ENCODE measurements at regions not wholly inside any gene's neighbourhood (a gene's known extent, or its start where the extent isn't known, plus 50 kb on each side); places are given as distances from the start of the nearest gene placed in this dataset.

- WGBS (ENCODE audit: low lambda C conversion rate) = 68% methylated on average over 9 of the region's 9 CpGs
- H3K9me2 ChIP-seq = no peaks in the 10 kb centered on the region
- TF ChIP-seq RXRA (IDR thresholded peaks at IDR 0.05; ENCODE audit: borderline replicate concordance, low read depth) = no peak
- TF ChIP-seq NFIC (IDR thresholded peaks at IDR 0.05; ENCODE audit: borderline replicate concordance) = no peak
- no peak for TF ChIP-seq FOXM1 (IDR thresholded peaks at IDR 0.05; ENCODE audit: low read depth)
- no peak for TF ChIP-seq TEAD4 (IDR thresholded peaks at IDR 0.05; ENCODE audit: borderline replicate concordance, insufficient read depth)
- no peak for TF ChIP-seq CHD2 (IDR thresholded peaks at IDR 0.05; ENCODE audit: low read length, partially characterized antibody)
- no peak for TF ChIP-seq MEF2A (IDR thresholded peaks at IDR 0.05; ENCODE audit: borderline replicate concordance, low read depth)
- no peak for TF ChIP-seq GATA2 (CRISPR knock-in tag; IDR thresholded peaks at IDR 0.05)
- no peak for TF ChIP-seq TCF12 (IDR thresholded peaks at IDR 0.05)
- no peak for TF ChIP-seq FOSL2 (IDR thresholded peaks at IDR 0.05; ENCODE audit: borderline replicate concordance, low read depth)
- no peak for TF ChIP-seq EP300 (IDR thresholded peaks at IDR 0.05; ENCODE audit: borderline replicate concordance in 1 of 2, low read depth in 1 of 2, low read length in 1 of 2)
- no peak for TF ChIP-seq IRF3 (IDR thresholded peaks at IDR 0.05; ENCODE audit: low read depth, low read length)
- no peak for TF ChIP-seq NRF1 (IDR thresholded peaks at IDR 0.05; ENCODE audit: low read depth, low read length)
- TF ChIP-seq RFX5 (IDR thresholded peaks at IDR 0.05; ENCODE audit: low read length) = no peak
- TF ChIP-seq YY1 (IDR thresholded peaks at IDR 0.05; ENCODE audit: low read depth) = no peak
- no peak for TF ChIP-seq ZBTB33 (IDR thresholded peaks at IDR 0.05; ENCODE audit: borderline replicate concordance, low read depth)
- no peak for TF ChIP-seq FOXJ3 (CRISPR knock-in tag; IDR thresholded peaks at IDR 0.05)
- no peak for TF ChIP-seq CTCF (IDR thresholded peaks at IDR 0.05)
- no peak for TF ChIP-seq MAX (IDR thresholded peaks at IDR 0.05; ENCODE audit: low read depth)
- TF ChIP-seq TAF1 (IDR thresholded peaks at IDR 0.05; ENCODE audit: borderline replicate concordance, low read depth, low read length) = no peak
- H3K4me3 ChIP-seq (ENCODE audit: low read depth in 2 of 2, low read length in 1 of 2) = no peak overlapping the region
- H4K20me1 ChIP-seq (ENCODE audit: insufficient read depth) = no peaks in the 10 kb centered on the region
- no peaks in the 10 kb centered on the region for H3K9me3 ChIP-seq
- ChIA-PET POLR2A (no interaction called here), CTCF (interaction anchor here (1.6 to 9.3 kb wide), 2 partner anchors 29 to 977 kb away, joined by 3 to 81 read pairs; no protein-coding TSS in a partner anchor)
- H3K79me2 ChIP-seq (ENCODE audit: insufficient read depth) = no peaks in the 10 kb centered on the region
- peaks cover 0 to 4% of the 10 kb centered on the region in 2 experiments; a peak in 1 of 4 replicates for H3K4me1 ChIP-seq (ENCODE audit: control insufficient read depth in 1 of 2, insufficient read depth in 2 of 2, low read depth in 1 of 2, low read length in 1 of 2)
- peak; percentile 40 for DNase-seq
- no peak overlapping the region for H3K27ac ChIP-seq (ENCODE audit: low read depth in 2 of 2, low read length in 1 of 2)
- H2AFZ ChIP-seq (ENCODE audit: low read depth) = no peak overlapping the region
- no peak overlapping the region for H3K9ac ChIP-seq
- no peaks in the 10 kb centered on the region for H3K27me3 ChIP-seq (ENCODE audit: insufficient read depth)
- no peaks in the 10 kb centered on the region for H3F3A ChIP-seq (replicated peaks; ENCODE audit: insufficient read depth)
- no peak overlapping the region for H3K4me2 ChIP-seq
- no peaks in the 10 kb centered on the region for H3K36me3 ChIP-seq (replicated peaks in 1 of 2; ENCODE audit: control insufficient read depth in 1 of 2, insufficient read depth in 2 of 2, low read length in 1 of 2)
These were observed 53.4 kb downstream of the RPLP1 start for GRCh38 chr15:69505956-69506556.

Measured in SK-N-SH (cell line).